HG03565 (cell line): ENCODE measurements at regions not wholly inside any gene's neighbourhood (a gene's known extent, or its start where the extent isn't known, plus 50 kb on each side); places are given as distances from the start of the nearest gene placed in this dataset.

Experiments used
- ATAC-seq: cut with Tn5 transposase; IDR thresholded peaks from one replicate; pipeline ENCODE4 v1.9.1; 2021; ENCODE audit warnings: mild to moderate bottlenecking, moderate library complexity; ENCODE audit not compliant: unreplicated experiment

- no peak for ATAC-seq
Measured at GRCh38 chr12:3931206-3931605, 58.0 kb upstream of the PARP11 start.

GRCh38 chr12:3929875-3930615 is 56.8 kb upstream of the PARP11 start:
- no peak for ATAC-seq

DNA sequence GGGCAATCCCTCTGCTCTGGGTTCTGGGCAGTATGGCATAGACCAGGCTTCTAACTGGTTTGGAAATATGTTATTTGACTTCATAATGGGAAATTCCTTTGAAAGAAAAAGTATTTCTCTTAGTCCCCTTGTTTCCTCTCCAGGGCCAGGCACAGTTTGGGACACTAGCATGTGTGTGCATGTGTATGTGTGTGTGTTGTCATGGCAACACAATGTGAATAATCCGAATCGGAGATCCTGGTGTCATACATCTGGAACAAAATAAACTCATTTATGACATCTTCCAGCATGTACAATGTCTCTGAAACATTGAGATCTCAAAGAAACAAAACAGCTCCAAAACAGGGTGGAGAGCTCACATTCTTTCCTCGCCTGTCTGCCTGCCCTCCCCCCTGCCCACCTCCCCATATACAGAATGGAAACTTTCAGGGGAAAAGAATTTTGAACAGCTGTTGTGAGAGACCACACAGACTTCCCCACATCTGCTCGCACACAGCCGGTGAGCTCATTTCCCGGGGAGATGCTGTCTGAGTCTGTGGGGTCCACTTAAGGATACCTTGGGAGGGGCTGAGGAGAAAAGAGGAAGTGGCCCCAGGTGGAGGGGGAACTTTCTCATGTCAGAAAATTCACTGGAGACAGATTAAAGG is 55.5 kb upstream of the PARP11 start:
- ATAC-seq: no peak

- ATAC-seq: no peak
Measured at GRCh38 chr12:3925621-3926020, 52.4 kb upstream of the PARP11 start.

DNA sequence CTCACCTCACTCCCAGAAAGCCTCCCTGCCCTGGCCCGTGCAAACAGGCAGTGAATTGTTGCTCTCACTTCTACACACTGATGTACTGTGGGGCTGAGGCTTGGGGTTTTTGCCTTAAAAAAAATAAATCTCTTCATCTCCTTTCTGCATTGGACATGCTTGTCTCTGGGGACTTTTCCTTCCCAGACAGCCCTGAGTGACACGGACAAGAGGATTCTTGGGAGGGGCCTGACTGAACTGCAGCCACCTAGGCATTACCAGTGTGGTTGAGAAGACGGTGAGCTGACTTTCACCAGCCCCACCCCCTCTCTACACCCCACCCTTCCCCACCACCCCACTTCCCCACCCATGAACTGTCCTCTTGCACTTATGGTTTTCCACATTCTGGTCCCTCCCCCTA is 51.6 kb upstream of the PARP11 start:
- no peak for ATAC-seq

DNA sequence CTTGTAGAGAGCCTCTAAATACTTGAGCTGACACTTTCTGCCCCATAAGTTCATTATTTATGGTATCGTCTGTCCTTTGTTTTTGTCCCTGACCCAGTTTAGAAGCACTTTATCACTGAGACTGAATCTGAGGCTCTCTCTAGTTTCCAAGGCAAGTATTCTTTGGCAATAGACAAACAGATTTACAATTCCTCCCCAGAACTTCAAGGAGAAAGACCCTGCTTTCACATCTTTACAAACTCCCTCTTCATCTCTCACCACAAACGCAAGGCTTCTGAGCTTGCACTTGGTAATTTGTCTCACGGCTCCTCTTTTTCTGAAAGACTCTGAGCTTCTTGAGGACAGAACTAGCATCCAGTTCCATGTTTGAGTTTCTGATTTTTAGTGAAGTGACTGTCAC is 49.8 kb upstream of the PARP11 start:
- ATAC-seq: no peak
